ENCODE measurements at regions not wholly inside any gene's neighbourhood (a gene's known extent, or its start where the extent isn't known, plus 50 kb on each side); places are given as distances from the start of the nearest gene placed in this dataset.

GRCh38 chr2:42913280-42913878 is 121.0 kb upstream of the HAAO start:
- DNase-seq (ENCODE audit: low spot score): no peak
- H3K4me1 ChIP-seq: peaks cover 0 to 32% of the 10 kb centered on the region in 2 donors
- H3K9me3 ChIP-seq: no peaks in the 10 kb centered on the region
- no peaks in the 10 kb centered on the region for H3K27me3 ChIP-seq
- no peak overlapping the region for H3K4me3 ChIP-seq
- no peak overlapping the region for H3K27ac ChIP-seq
- TF ChIP-seq CTCF (IDR thresholded peaks at IDR 0.05): no peak
- no peaks in the 10 kb centered on the region for H3K36me3 ChIP-seq

- no peak for TF ChIP-seq CTCF (IDR thresholded peaks at IDR 0.05)
- H3K9me3 ChIP-seq: no peaks in the 10 kb centered on the region
- H3K36me3 ChIP-seq: no peaks in the 10 kb centered on the region
- no peak for DNase-seq (ENCODE audit: low spot score)
- H3K27ac ChIP-seq: no peak overlapping the region
- H3K4me3 ChIP-seq: no peak overlapping the region
- H3K27me3 ChIP-seq: no peaks in the 10 kb centered on the region
- peaks cover 0 to 49% of the 10 kb centered on the region in 2 donors for H3K4me1 ChIP-seq
These were observed 118.4 kb upstream of the HAAO start for GRCh38 chr2:42910645-42911405.

GRCh38 chr2:42909966-42910365 is 117.6 kb upstream of the HAAO start:
- no peaks in the 10 kb centered on the region for H3K9me3 ChIP-seq
- no peaks in the 10 kb centered on the region for H3K36me3 ChIP-seq
- TF ChIP-seq CTCF (IDR thresholded peaks at IDR 0.05): no peak
- H3K27me3 ChIP-seq: no peaks in the 10 kb centered on the region
- H3K4me3 ChIP-seq: no peak overlapping the region
- DNase-seq (ENCODE audit: low spot score): no peak
- peaks cover 0 to 58% of the 10 kb centered on the region in 2 donors for H3K4me1 ChIP-seq
- no peak overlapping the region for H3K27ac ChIP-seq

- H3K27ac ChIP-seq: peak overlapping the region in 1 of 2 donors; percentile 71
- no peaks in the 10 kb centered on the region for H3K36me3 ChIP-seq
- H3K9me3 ChIP-seq: no peaks in the 10 kb centered on the region
- H3K27me3 ChIP-seq: no peaks in the 10 kb centered on the region
- no peak overlapping the region for H3K4me3 ChIP-seq
- H3K4me1 ChIP-seq: peaks cover 0 to 71% of the 10 kb centered on the region in 2 donors
- DNase-seq (ENCODE audit: low spot score): no peak
- TF ChIP-seq CTCF (IDR thresholded peaks at IDR 0.05): no peak
These were observed 116.3 kb upstream of the HAAO start for GRCh38 chr2:42908518-42909200.

- no peak for DNase-seq (ENCODE audit: low spot score)
- Histone ChIP-seq H3K4me1 (peaks cover 0 to 74% of the 10 kb centered on the region in 2 donors), H3K27ac (peak overlapping the region in 1 of 2 donors; percentile 71), H3K9me3 (no peaks in the 10 kb centered on the region), H3K4me3 (no peak overlapping the region), H3K36me3 (no peaks in the 10 kb centered on the region), H3K27me3 (no peaks in the 10 kb centered on the region)
- no peak for TF ChIP-seq CTCF (IDR thresholded peaks at IDR 0.05)
These were observed 115.5 kb upstream of the HAAO start for GRCh38 chr2:42907835-42908234.
